ENCODE measurements at regions not wholly inside any gene's neighbourhood (a gene's known extent, or its start where the extent isn't known, plus 50 kb on each side); places are given as distances from the start of the nearest gene placed in this dataset.

DNA sequence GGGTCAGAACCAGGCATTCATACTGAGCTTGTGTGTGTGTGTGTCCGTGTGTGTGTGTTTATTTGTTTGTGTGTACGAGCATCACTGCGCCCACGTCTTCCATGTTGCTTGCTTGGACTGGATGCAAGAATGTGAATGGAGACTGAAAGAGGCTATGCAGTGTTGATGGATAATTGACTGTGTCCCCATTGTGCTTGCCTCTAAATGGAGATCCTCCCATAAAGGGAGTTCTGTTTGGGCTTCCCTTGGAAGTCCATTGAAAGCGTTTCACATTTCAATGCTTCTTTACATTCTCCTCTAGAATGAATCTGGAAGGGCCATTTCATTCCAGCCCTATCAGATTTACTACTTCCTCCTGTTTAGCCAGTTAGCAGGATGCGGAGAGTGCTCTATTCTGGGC, 124.0 kb downstream of the GP2 start:
- Histone ChIP-seq H2BK120ac (ENCODE audit: low read depth, low read length) (no peak overlapping the region), H3K4me1 (ENCODE audit: control insufficient read depth, insufficient read depth, low read length) (no peaks in the 10 kb centered on the region), H3K79me1 (ENCODE audit: low read depth in 1 of 2, low read length in 2 of 2) (no peaks in the 10 kb centered on the region), H3K56ac (ENCODE audit: extremely low read depth, insufficient read depth, low read length) (no peak overlapping the region), H2BK15ac (ENCODE audit: low read depth, low read length) (no peak overlapping the region), H2AK5ac (ENCODE audit: low read depth, low read length) (no peak overlapping the region), H2BK20ac (ENCODE audit: low read depth, low read length) (no peak overlapping the region), H4K91ac (ENCODE audit: insufficient read depth, low read depth, low read length) (no peak overlapping the region), H3K27me3 (ENCODE audit: control insufficient read depth, insufficient read depth, low read length) (no peaks in the 10 kb centered on the region), H3K23ac (ENCODE audit: low read depth, low read length) (no peak overlapping the region), H3K9me3 (ENCODE audit: control insufficient read depth, insufficient read depth, low read length) (peaks cover 7% of the 10 kb centered on the region; the same call in 1 of the 2 replicates), H2AFZ (replicated peaks; ENCODE audit: low read length, poor library complexity) (no peak overlapping the region), H3K27ac (ENCODE audit: insufficient read depth, low read length) (no peak overlapping the region), H3K4me2 (ENCODE audit: low read depth, low read length) (no peak overlapping the region), H4K8ac (ENCODE audit: low read depth in 2 of 2, low read length in 2 of 2) (no peak overlapping the region), H3K14ac (replicated peaks; ENCODE audit: low read depth, low read length) (no peak overlapping the region), H3K9me1 (ENCODE audit: insufficient read depth, low read length) (no peaks in the 10 kb centered on the region), H2BK5ac (ENCODE audit: low read depth, low read length, poor library complexity, severe bottlenecking) (no peak overlapping the region), H3K18ac (ENCODE audit: low read depth, low read length) (no peak overlapping the region), H4K20me1 (ENCODE audit: insufficient read depth, low read length) (no peaks in the 10 kb centered on the region), H3K4ac (ENCODE audit: low read depth, low read length) (no peak overlapping the region), H3K4me3 (ENCODE audit: insufficient read depth, low read depth, low read length) (no peak overlapping the region), H3K9ac (ENCODE audit: low read depth, low read length) (no peak overlapping the region), H4K5ac (ENCODE audit: low read depth, low read length) (no peak overlapping the region), H3K36me3 (ENCODE audit: control insufficient read depth, insufficient read depth, low read length) (no peaks in the 10 kb centered on the region), H2AK9ac (replicated peaks; ENCODE audit: low read depth, low read length, poor library complexity) (no peak overlapping the region)
- intact Hi-C loops (cut with micrococcal nuclease) (no loop called here), dilution Hi-C loops (cut with HindIII; ENCODE audit: low sequenced_read_pairs, unreplicated experiment) (no loop called here), in situ Hi-C loops (cut with MboI; ENCODE audit: low sequenced_read_pairs) (no loop called here)
- WGBS, 2 experiments (ENCODE audit: extremely low coverage in 2 of 2, insufficient read length in 1 of 2), result 54% methylated on average over 4 of the region's 6 CpGs; no CpG with 5 or more reads in 1 of the 2 experiments
- DNase-seq (no peak), ATAC-seq (ENCODE audit: low read depth) (no peak)
- TF ChIP-seq FOS (IDR thresholded peaks at IDR 0.05; ENCODE audit: low read depth, low read length) (no peak), RFX5 (IDR thresholded peaks at IDR 0.05; ENCODE audit: low read depth, low read length) (no peak), NFE2L2 (IDR thresholded peaks at IDR 0.05; ENCODE audit: low read depth, low read length) (no peak), USF2 (IDR thresholded peaks at IDR 0.05; ENCODE audit: low read depth, low read length) (no peak), RCOR1 (IDR thresholded peaks at IDR 0.05; ENCODE audit: insufficient replicate concordance, low read length) (no peak), MXI1 (IDR thresholded peaks at IDR 0.05; ENCODE audit: borderline replicate concordance, low read depth, low read length) (no peak), POLR2A (IDR thresholded peaks at IDR 0.05; ENCODE audit: low read depth, low read length) (no peak), ELK1 (IDR thresholded peaks at IDR 0.05; ENCODE audit: borderline replicate concordance, low read depth, low read length) (no peak), RAD21 (IDR thresholded peaks at IDR 0.05; ENCODE audit: low read length) (no peak), MAFK (IDR thresholded peaks at IDR 0.05; ENCODE audit: low read depth, low read length) (no peak), SMC3 (IDR thresholded peaks at IDR 0.05; ENCODE audit: low read depth, low read length) (no peak), MAZ (IDR thresholded peaks at IDR 0.05; ENCODE audit: borderline replicate concordance, low read depth, low read length) (no peak), BHLHE40 (IDR thresholded peaks at IDR 0.05; ENCODE audit: low read depth, low read length) (no peak), CEBPB (IDR thresholded peaks at IDR 0.05; ENCODE audit: low read depth, low read length) (no peak), CHD1 (IDR thresholded peaks at IDR 0.05; ENCODE audit: low read depth, low read length) (no peak)
- TF ChIP-seq, protein P1, sequence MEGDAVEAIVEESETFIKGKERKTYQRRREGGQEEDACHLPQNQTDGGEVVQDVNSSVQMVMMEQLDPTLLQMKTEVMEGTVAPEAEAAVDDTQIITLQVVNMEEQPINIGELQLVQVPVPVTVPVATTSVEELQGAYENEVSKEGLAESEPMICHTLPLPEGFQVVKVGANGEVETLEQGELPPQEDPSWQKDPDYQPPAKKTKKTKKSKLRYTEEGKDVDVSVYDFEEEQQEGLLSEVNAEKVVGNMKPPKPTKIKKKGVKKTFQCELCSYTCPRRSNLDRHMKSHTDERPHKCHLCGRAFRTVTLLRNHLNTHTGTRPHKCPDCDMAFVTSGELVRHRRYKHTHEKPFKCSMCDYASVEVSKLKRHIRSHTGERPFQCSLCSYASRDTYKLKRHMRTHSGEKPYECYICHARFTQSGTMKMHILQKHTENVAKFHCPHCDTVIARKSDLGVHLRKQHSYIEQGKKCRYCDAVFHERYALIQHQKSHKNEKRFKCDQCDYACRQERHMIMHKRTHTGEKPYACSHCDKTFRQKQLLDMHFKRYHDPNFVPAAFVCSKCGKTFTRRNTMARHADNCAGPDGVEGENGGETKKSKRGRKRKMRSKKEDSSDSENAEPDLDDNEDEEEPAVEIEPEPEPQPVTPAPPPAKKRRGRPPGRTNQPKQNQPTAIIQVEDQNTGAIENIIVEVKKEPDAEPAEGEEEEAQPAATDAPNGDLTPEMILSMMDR (conservative IDR thresholded peaks at IDR 0.05; ENCODE audit: low read depth, low read length), result no peak
- ChIA-PET POLR2A (ENCODE audit: unreplicated experiment) (no interaction called here), CTCF (no interaction called here)
- no TSS peak for BruUV-seq (replicated peaks)

Measured in IMR-90 (cell line).